HG03103 (cell line): ENCODE measurements at regions not wholly inside any gene's neighbourhood (a gene's known extent, or its start where the extent isn't known, plus 50 kb on each side); places are given as distances from the start of the nearest gene placed in this dataset.

ENCODE experiments used
- ATAC-seq: cut with Tn5 transposase; IDR thresholded peaks from one replicate; pipeline ENCODE4 v1.9.1; 2021; ENCODE audit warnings: low read depth; ENCODE audit not compliant: unreplicated experiment

- no peak for ATAC-seq
These were observed 86.9 kb downstream of the FGF9 start for GRCh38 chr13:21757763-21758162.

- no peak for ATAC-seq
These were observed 87.6 kb downstream of the FGF9 start for GRCh38 chr13:21758441-21758840.

- no peak for ATAC-seq
These were observed 88.6 kb downstream of the FGF9 start for GRCh38 chr13:21759463-21759862.

- no peak for ATAC-seq
These were observed 89.0 kb downstream of the FGF9 start for GRCh38 chr13:21759911-21760310.

GRCh38 chr13:21761770-21762169 is 90.9 kb downstream of the FGF9 start:
- ATAC-seq, result no peak

GRCh38 chr13:21762512-21762911 is 91.6 kb downstream of the FGF9 start:
- ATAC-seq, result no peak

GRCh38 chr13:21767032-21767431 is 96.2 kb downstream of the FGF9 start:
- no peak for ATAC-seq

GRCh38 chr13:21771075-21771474 is 100.2 kb downstream of the FGF9 start:
- no peak for ATAC-seq

GRCh38 chr13:21777166-21777565 is 106.3 kb downstream of the FGF9 start:
- no peak for ATAC-seq

GRCh38 chr13:21777813-21778212 is 106.9 kb downstream of the FGF9 start:
- no peak for ATAC-seq

- ATAC-seq, result no peak
These were observed 111.9 kb downstream of the FGF9 start for GRCh38 chr13:21782736-21783135.

GRCh38 chr13:21785990-21786389 is 115.1 kb downstream of the FGF9 start:
- ATAC-seq, result no peak

GRCh38 chr13:21796066-21796465 is 125.2 kb downstream of the FGF9 start:
- ATAC-seq, result no peak

GRCh38 chr13:21796775-21797514 is 126.1 kb downstream of the FGF9 start:
- no peak for ATAC-seq

- no peak for ATAC-seq
These were observed 126.9 kb downstream of the FGF9 start for GRCh38 chr13:21797736-21798135.

- ATAC-seq, result no peak
These were observed 127.3 kb downstream of the FGF9 start for GRCh38 chr13:21798181-21798580.

- ATAC-seq, result no peak
These were observed 128.8 kb downstream of the FGF9 start for GRCh38 chr13:21799671-21800070.

- ATAC-seq, result no peak
These were observed 130.2 kb downstream of the FGF9 start for GRCh38 chr13:21800837-21801616.

- ATAC-seq, result no peak
These were observed 134.9 kb downstream of the FGF9 start for GRCh38 chr13:21805733-21806132.

GRCh38 chr13:21812192-21812626 is 141.3 kb downstream of the FGF9 start:
- no peak for ATAC-seq

GRCh38 chr13:21813110-21813509 is 142.2 kb downstream of the FGF9 start:
- ATAC-seq, result no peak

- ATAC-seq, result no peak
These were observed 143.0 kb downstream of the FGF9 start for GRCh38 chr13:21813844-21814243.
